ENCODE measurements at regions not wholly inside any gene's neighbourhood (a gene's known extent, or its start where the extent isn't known, plus 50 kb on each side); places are given as distances from the start of the nearest gene placed in this dataset.

GRCh38 chr2:49237867-49238603 is 83.7 kb upstream of the FSHR start:
- H3K9me3 ChIP-seq (ENCODE audit: control insufficient read depth in 2 of 2, insufficient read depth in 1 of 2, low read length in 1 of 2): peaks cover 0 to 5% of the 10 kb centered on the region in 2 donors
- no peaks in the 10 kb centered on the region for H3K4me1 ChIP-seq (ENCODE audit: control insufficient read depth in 2 of 2, insufficient read depth in 2 of 2, low read length in 2 of 2)
- H3K4me3 ChIP-seq (ENCODE audit: low read length in 2 of 2): no peak overlapping the region
- H3K27ac ChIP-seq (ENCODE audit: low read depth in 1 of 2, low read length in 1 of 2): no peak overlapping the region
- 80% methylated on average over 6 of the region's 6 CpGs for WGBS
- no peaks in the 10 kb centered on the region for H3K27me3 ChIP-seq (ENCODE audit: control insufficient read depth in 2 of 2, insufficient read depth in 1 of 2, low read length in 1 of 2)
- no peaks in the 10 kb centered on the region for H3K36me3 ChIP-seq (ENCODE audit: control insufficient read depth in 2 of 2, insufficient read depth in 2 of 2, low read length in 1 of 2)
- no peak for DNase-seq (ENCODE audit: low read depth in 6 of 9, low spot score in 9 of 9)

DNA sequence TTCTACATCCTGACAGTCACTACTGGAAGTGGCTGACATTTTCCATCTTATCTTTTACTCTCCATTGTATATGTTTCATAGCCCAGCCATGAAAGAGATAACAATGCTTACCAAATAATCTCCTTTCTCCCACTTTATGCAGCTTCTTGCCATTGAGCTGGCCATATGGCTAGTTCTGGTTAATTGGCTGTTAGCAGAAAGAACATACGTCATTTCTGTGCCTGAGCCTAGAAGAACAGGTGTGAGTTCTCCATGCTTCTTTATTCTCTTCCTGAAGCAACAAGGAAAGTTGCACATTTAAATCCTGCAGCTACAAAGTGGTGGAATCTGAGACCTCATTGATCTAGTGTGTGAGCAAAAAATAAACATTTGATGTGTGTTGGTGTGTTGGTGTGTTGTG is 82.0 kb upstream of the FSHR start:
- Histone ChIP-seq H3K27ac (ENCODE audit: low read depth in 1 of 2, low read length in 1 of 2) (no peak overlapping the region), H3K4me1 (ENCODE audit: control insufficient read depth in 2 of 2, insufficient read depth in 2 of 2, low read length in 2 of 2) (no peaks in the 10 kb centered on the region), H3K27me3 (ENCODE audit: control insufficient read depth in 2 of 2, insufficient read depth in 1 of 2, low read length in 1 of 2) (no peaks in the 10 kb centered on the region), H3K9me3 (ENCODE audit: control insufficient read depth in 2 of 2, insufficient read depth in 1 of 2, low read length in 1 of 2) (peaks cover 0 to 7% of the 10 kb centered on the region in 2 donors), H3K36me3 (ENCODE audit: control insufficient read depth in 2 of 2, insufficient read depth in 2 of 2, low read length in 1 of 2) (no peaks in the 10 kb centered on the region), H3K4me3 (ENCODE audit: low read length in 2 of 2) (no peak overlapping the region)
- WGBS: 99% methylated on average over 1 of the region's 1 CpG
- DNase-seq (ENCODE audit: low read depth in 6 of 9, low spot score in 9 of 9): no peak

DNA sequence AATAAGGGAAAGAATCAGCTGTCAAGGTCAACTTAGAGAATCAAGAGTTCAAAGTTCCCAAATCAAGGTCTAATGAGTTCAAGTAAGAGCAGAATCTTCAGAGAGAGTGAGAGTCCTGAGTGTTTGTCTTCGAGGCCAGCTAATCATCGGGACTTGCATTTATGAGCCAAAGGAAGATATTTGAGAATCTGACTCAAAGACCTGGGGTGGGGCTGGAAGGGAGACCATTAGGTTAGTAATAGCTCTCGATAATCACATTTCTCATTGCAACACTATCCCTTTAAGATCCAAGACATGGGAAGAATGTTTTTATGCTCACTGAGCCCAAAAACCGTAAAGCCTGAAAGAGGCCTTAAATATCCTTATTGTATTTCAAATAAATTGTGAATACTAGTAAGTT is 72.0 kb upstream of the FSHR start:
- Histone ChIP-seq H3K4me1 (ENCODE audit: control insufficient read depth in 2 of 2, insufficient read depth in 2 of 2, low read length in 2 of 2) (no peaks in the 10 kb centered on the region), H3K4me3 (ENCODE audit: low read length in 2 of 2) (no peak overlapping the region), H3K9me3 (ENCODE audit: control insufficient read depth in 2 of 2, insufficient read depth in 1 of 2, low read length in 1 of 2) (no peaks in the 10 kb centered on the region), H3K27me3 (ENCODE audit: control insufficient read depth in 2 of 2, insufficient read depth in 1 of 2, low read length in 1 of 2) (no peaks in the 10 kb centered on the region), H3K36me3 (ENCODE audit: control insufficient read depth in 2 of 2, insufficient read depth in 2 of 2, low read length in 1 of 2) (no peaks in the 10 kb centered on the region), H3K27ac (ENCODE audit: low read depth in 1 of 2, low read length in 1 of 2) (no peak overlapping the region)
- 87% methylated on average over 4 of the region's 4 CpGs for WGBS
- DNase-seq (ENCODE audit: low read depth in 6 of 9, low spot score in 9 of 9): no peak

GRCh38 chr2:49225126-49225525 is 70.8 kb upstream of the FSHR start:
- no peak overlapping the region for H3K4me3 ChIP-seq (ENCODE audit: low read length in 2 of 2)

GRCh38 chr2:49224426-49225010 is 70.2 kb upstream of the FSHR start:
- no peaks in the 10 kb centered on the region for H3K36me3 ChIP-seq (ENCODE audit: control insufficient read depth in 2 of 2, insufficient read depth in 2 of 2, low read length in 1 of 2)
- H3K27me3 ChIP-seq (ENCODE audit: control insufficient read depth in 2 of 2, insufficient read depth in 1 of 2, low read length in 1 of 2): no peaks in the 10 kb centered on the region
- no peak for DNase-seq (ENCODE audit: low read depth in 6 of 9, low spot score in 9 of 9)
- no peak overlapping the region for H3K27ac ChIP-seq (ENCODE audit: low read depth in 1 of 2, low read length in 1 of 2)
- 74% methylated on average over 4 of the region's 4 CpGs for WGBS
- no peaks in the 10 kb centered on the region for H3K9me3 ChIP-seq (ENCODE audit: control insufficient read depth in 2 of 2, insufficient read depth in 1 of 2, low read length in 1 of 2)
- no peaks in the 10 kb centered on the region for H3K4me1 ChIP-seq (ENCODE audit: control insufficient read depth in 2 of 2, insufficient read depth in 2 of 2, low read length in 2 of 2)
- H3K4me3 ChIP-seq (ENCODE audit: low read length in 2 of 2): no peak overlapping the region

More at GRCh38 chr2:49225126-49225525, 70.8 kb upstream of the FSHR start:
- H3K27ac ChIP-seq (ENCODE audit: low read depth in 1 of 2, low read length in 1 of 2): no peak overlapping the region
- no peaks in the 10 kb centered on the region for H3K36me3 ChIP-seq (ENCODE audit: control insufficient read depth in 2 of 2, insufficient read depth in 2 of 2, low read length in 1 of 2)
- H3K4me1 ChIP-seq (ENCODE audit: control insufficient read depth in 2 of 2, insufficient read depth in 2 of 2, low read length in 2 of 2): no peaks in the 10 kb centered on the region
- no peaks in the 10 kb centered on the region for H3K9me3 ChIP-seq (ENCODE audit: control insufficient read depth in 2 of 2, insufficient read depth in 1 of 2, low read length in 1 of 2)
- no peaks in the 10 kb centered on the region for H3K27me3 ChIP-seq (ENCODE audit: control insufficient read depth in 2 of 2, insufficient read depth in 1 of 2, low read length in 1 of 2)
- DNase-seq (ENCODE audit: low read depth in 6 of 9, low spot score in 9 of 9): no peak

DNA sequence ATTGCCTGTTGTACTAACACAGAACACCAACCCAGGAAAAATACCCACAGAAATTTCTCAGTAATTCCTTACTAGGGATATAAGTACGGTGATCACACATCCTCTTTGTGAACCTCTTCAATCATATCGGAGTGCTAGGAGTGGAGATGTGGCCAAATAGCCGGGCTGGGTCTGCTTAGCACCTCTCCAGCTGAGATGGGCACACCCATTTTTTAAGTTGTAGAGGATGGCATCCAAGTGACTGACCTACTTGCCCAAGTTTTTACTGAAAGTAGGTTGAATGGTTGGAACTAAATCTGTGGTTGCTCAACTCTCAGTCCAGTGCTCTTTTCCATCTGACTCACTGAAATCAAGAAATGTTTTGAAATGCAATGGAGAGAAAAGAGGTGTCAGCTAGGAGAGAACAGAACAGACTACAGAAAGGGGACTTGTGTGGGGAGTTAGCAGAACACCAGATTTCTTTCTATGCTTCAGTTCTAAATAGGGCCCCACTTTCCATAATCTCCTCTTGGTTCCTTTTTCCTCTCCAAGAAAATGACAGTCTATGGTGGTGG is 68.7 kb upstream of the FSHR start:
- H3K27ac ChIP-seq (ENCODE audit: low read depth in 1 of 2, low read length in 1 of 2): no peak overlapping the region
- no peak overlapping the region for H3K4me3 ChIP-seq (ENCODE audit: low read length in 2 of 2)
- WGBS: 92% methylated on average over 3 of the region's 3 CpGs
- no peaks in the 10 kb centered on the region for H3K9me3 ChIP-seq (ENCODE audit: control insufficient read depth in 2 of 2, insufficient read depth in 1 of 2, low read length in 1 of 2)
- no peaks in the 10 kb centered on the region for H3K4me1 ChIP-seq (ENCODE audit: control insufficient read depth in 2 of 2, insufficient read depth in 2 of 2, low read length in 2 of 2)
- H3K27me3 ChIP-seq (ENCODE audit: control insufficient read depth in 2 of 2, insufficient read depth in 1 of 2, low read length in 1 of 2): no peaks in the 10 kb centered on the region
- no peaks in the 10 kb centered on the region for H3K36me3 ChIP-seq (ENCODE audit: control insufficient read depth in 2 of 2, insufficient read depth in 2 of 2, low read length in 1 of 2)
- DNase-seq (ENCODE audit: low read depth in 6 of 9, low spot score in 9 of 9): no peak

DNA sequence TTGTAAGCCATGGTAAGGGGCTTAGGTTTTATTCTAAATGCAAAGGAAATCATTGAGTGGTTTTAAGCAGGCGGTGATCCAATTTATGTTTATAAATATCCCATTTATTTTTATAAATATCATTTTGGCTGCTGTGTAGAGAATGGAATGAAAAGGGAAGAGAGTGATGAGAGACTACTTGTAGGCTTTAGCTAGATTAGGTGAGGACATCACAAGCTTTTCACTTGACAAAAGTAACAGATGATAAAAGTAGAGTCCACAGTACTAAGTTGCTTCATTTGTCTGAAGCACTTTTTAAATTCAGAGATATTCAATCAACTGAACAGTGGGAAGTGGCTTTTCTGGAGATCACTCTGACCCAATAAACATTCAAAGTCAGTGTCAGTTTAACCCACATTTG is 65.4 kb upstream of the FSHR start:
- H3K27ac ChIP-seq (ENCODE audit: low read depth in 1 of 2, low read length in 1 of 2): no peak overlapping the region
- no peak for DNase-seq (ENCODE audit: low read depth in 6 of 9, low spot score in 9 of 9)
- H3K4me3 ChIP-seq (ENCODE audit: low read length in 2 of 2): no peak overlapping the region
- 97% methylated on average over 1 of the region's 1 CpG for WGBS
- no peaks in the 10 kb centered on the region for H3K4me1 ChIP-seq (ENCODE audit: control insufficient read depth in 2 of 2, insufficient read depth in 2 of 2, low read length in 2 of 2)
- H3K9me3 ChIP-seq (ENCODE audit: control insufficient read depth in 2 of 2, insufficient read depth in 1 of 2, low read length in 1 of 2): no peaks in the 10 kb centered on the region
- no peaks in the 10 kb centered on the region for H3K36me3 ChIP-seq (ENCODE audit: control insufficient read depth in 2 of 2, insufficient read depth in 2 of 2, low read length in 1 of 2)
- no peaks in the 10 kb centered on the region for H3K27me3 ChIP-seq (ENCODE audit: control insufficient read depth in 2 of 2, insufficient read depth in 1 of 2, low read length in 1 of 2)

DNA sequence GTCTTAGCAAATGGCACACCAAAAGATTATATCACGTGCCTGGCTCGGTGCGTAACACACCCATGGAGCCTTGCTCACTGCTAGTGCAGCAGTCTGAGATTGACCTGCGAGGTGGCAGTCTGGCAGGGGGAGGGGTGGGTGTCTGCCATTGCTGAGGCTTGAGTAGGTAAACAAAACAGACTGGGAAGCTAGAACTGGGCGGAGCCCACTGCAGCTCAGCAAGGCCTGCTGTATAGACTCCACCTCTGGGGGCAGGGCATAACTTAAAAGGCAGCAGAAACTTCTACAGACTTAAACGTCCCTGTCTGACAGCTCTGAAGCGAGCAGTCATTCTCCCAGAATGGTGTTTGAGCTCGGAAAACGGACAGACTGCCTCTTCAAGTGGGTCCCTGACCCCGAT is 55.9 kb upstream of the FSHR start:
- WGBS: 86% methylated on average over 10 of the region's 10 CpGs
- H3K27ac ChIP-seq (ENCODE audit: low read depth in 1 of 2, low read length in 1 of 2): no peak overlapping the region
- no peak for DNase-seq (ENCODE audit: low read depth in 6 of 9, low spot score in 9 of 9)

DNA sequence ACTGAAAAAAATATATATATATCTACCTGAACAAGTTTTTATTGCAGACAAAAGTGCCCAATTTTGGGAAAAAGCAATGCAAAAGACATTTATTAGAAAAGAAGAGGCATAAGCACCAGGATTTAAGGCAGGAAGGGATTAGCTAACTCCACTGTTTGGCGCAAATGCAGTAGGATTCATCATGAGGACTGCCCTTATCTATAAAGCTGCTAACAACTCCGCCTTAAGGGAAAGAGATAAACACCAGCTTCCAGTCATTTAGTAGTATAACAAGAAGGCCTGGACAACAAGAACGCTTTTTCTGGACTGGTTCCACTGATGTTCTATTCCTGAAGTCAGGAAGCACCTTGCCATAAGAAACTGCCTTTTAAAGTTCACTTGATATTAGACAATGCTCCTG is 52.9 kb upstream of the FSHR start:
- Histone ChIP-seq H3K9me3 (ENCODE audit: control insufficient read depth in 2 of 2, insufficient read depth in 1 of 2, low read length in 1 of 2) (peaks cover 0 to 6% of the 10 kb centered on the region in 2 donors), H3K4me3 (ENCODE audit: low read length in 2 of 2) (no peak overlapping the region), H3K27ac (ENCODE audit: low read depth in 1 of 2, low read length in 1 of 2) (no peak overlapping the region), H3K4me1 (ENCODE audit: control insufficient read depth in 2 of 2, insufficient read depth in 2 of 2, low read length in 2 of 2) (no peaks in the 10 kb centered on the region), H3K27me3 (ENCODE audit: control insufficient read depth in 2 of 2, insufficient read depth in 1 of 2, low read length in 1 of 2) (no peaks in the 10 kb centered on the region), H3K36me3 (ENCODE audit: control insufficient read depth in 2 of 2, insufficient read depth in 2 of 2, low read length in 1 of 2) (no peaks in the 10 kb centered on the region)
- WGBS: 91% methylated on average over 3 of the region's 3 CpGs
- DNase-seq (ENCODE audit: low read depth in 6 of 9, low spot score in 9 of 9): no peak

More for the DNA sequence above, 55.9 kb upstream of the FSHR start:
- Histone ChIP-seq H3K4me1 (ENCODE audit: control insufficient read depth in 2 of 2, insufficient read depth in 2 of 2, low read length in 2 of 2) (no peaks in the 10 kb centered on the region), H3K27me3 (ENCODE audit: control insufficient read depth in 2 of 2, insufficient read depth in 1 of 2, low read length in 1 of 2) (no peaks in the 10 kb centered on the region), H3K36me3 (ENCODE audit: control insufficient read depth in 2 of 2, insufficient read depth in 2 of 2, low read length in 1 of 2) (no peaks in the 10 kb centered on the region), H3K9me3 (ENCODE audit: control insufficient read depth in 2 of 2, insufficient read depth in 1 of 2, low read length in 1 of 2) (peaks cover 0 to 6% of the 10 kb centered on the region in 2 donors), H3K4me3 (ENCODE audit: low read length in 2 of 2) (no peak overlapping the region)

Measured in thymus (tissue), 11 donors.